ENCODE measurements at regions not wholly inside any gene's neighbourhood (a gene's known extent, or its start where the extent isn't known, plus 50 kb on each side); places are given as distances from the start of the nearest gene placed in this dataset.

- TF ChIP-seq CTCF (IDR thresholded peaks at IDR 0.05 in 4 of 5, conservative IDR thresholded peaks at IDR 0.05 in 1 of 5) (peak; percentile 88 to 95 (median 90)), POLR2A (IDR thresholded peaks at IDR 0.05) (peak; percentile 61 to 69)
These were observed 111.0 kb upstream of the KLF13 start for GRCh38 chr15:31215490-31216214.

All from gastrocnemius medialis (tissue), 4 donors.